ENCODE measurements at regions not wholly inside any gene's neighbourhood (a gene's known extent, or its start where the extent isn't known, plus 50 kb on each side); places are given as distances from the start of the nearest gene placed in this dataset.

DNA sequence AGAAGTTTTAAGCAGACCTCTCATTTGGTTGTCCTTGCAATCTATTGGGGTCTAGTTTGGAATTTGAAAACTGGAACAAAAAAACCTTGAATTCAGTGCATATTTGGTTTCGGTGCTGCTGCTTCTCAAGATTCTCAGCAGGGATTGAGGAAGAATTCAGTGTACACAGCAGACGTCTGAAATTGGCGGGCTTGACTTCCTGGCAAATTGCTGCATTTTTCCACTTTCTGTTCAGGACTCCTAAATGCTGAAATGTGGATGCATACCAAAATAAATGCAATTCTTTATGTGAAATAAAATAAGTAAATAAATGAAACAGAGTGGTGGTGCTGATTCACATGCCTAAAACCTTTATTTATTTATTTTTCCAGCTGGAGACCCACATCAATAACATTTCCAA, 332.4 kb upstream of the KYNU start:
- H3K4me3 Mint-ChIP-seq (ENCODE audit: unreplicated experiment): no peak overlapping the region
- peaks cover 3% of the 10 kb centered on the region for H3K4me1 Mint-ChIP-seq (ENCODE audit: unreplicated experiment)
- H3K27ac Mint-ChIP-seq (ENCODE audit: unreplicated experiment): no peak overlapping the region
- TF ChIP-seq, protein P1, sequence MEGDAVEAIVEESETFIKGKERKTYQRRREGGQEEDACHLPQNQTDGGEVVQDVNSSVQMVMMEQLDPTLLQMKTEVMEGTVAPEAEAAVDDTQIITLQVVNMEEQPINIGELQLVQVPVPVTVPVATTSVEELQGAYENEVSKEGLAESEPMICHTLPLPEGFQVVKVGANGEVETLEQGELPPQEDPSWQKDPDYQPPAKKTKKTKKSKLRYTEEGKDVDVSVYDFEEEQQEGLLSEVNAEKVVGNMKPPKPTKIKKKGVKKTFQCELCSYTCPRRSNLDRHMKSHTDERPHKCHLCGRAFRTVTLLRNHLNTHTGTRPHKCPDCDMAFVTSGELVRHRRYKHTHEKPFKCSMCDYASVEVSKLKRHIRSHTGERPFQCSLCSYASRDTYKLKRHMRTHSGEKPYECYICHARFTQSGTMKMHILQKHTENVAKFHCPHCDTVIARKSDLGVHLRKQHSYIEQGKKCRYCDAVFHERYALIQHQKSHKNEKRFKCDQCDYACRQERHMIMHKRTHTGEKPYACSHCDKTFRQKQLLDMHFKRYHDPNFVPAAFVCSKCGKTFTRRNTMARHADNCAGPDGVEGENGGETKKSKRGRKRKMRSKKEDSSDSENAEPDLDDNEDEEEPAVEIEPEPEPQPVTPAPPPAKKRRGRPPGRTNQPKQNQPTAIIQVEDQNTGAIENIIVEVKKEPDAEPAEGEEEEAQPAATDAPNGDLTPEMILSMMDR (IDR thresholded peaks at IDR 0.05; ENCODE audit: unreplicated experiment): no peak
- DNase-seq (ENCODE audit: low spot score): no peak
- H3K27me3 Mint-ChIP-seq (ENCODE audit: unreplicated experiment): no peaks in the 10 kb centered on the region
- peaks cover 4% of the 10 kb centered on the region for H3K9me3 Mint-ChIP-seq (ENCODE audit: unreplicated experiment)
- no peaks in the 10 kb centered on the region for H3K36me3 Mint-ChIP-seq (ENCODE audit: low read depth, unreplicated experiment)

DNA sequence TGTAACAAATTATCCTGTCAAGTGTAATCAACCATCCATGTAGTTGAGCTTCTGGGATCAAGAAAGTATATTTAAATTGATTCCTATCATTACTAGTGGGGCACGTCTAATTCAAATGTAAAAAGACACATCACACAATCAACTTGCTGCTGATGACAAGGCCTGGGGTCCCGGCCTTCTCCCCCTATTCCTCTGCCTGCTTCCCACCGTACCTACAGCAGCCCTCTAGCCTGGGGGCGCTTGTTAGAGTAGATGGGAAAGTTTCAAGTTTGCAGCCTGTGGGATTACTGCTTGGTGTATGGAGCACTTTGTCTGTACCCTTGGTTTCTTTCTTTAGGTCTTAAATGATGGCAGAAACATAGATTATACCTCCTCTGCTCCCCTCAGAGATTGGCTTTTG, 333.3 kb upstream of the KYNU start:
- Mint-ChIP-seq H3K27ac (ENCODE audit: unreplicated experiment) (no peak overlapping the region), H3K36me3 (ENCODE audit: low read depth, unreplicated experiment) (no peaks in the 10 kb centered on the region), H3K27me3 (ENCODE audit: unreplicated experiment) (no peaks in the 10 kb centered on the region), H3K4me3 (ENCODE audit: unreplicated experiment) (no peak overlapping the region), H3K4me1 (ENCODE audit: unreplicated experiment) (peaks cover 3% of the 10 kb centered on the region), H3K9me3 (ENCODE audit: unreplicated experiment) (peaks cover 4% of the 10 kb centered on the region)
- no peak for DNase-seq (ENCODE audit: low spot score)
- TF ChIP-seq, protein P1 (IDR thresholded peaks at IDR 0.05; ENCODE audit: unreplicated experiment): no peak

DNA sequence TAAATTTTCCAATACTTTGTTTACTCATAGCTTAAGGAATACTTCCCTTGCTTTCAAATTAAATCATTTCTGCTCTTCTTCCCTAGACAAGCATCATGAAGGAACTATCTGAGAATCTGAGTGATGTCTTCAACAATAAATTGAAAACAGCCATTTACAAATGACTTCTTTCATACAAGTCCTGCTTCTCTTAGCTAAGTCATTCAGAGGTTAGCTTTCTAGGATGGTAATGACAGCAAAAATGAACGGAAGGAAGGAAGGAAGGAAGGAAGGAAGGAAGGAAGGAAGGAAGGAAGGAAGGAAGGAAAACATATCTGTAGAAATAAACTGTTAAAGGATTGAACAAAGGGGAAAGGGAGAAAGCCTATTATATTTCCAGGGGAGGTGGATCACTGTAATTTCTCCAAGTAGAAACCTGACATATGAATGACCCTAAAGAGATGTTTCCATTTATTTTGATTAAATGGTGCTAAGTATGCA, 335.0 kb upstream of the KYNU start:
- H3K9me3 Mint-ChIP-seq (ENCODE audit: unreplicated experiment): peaks cover 4% of the 10 kb centered on the region
- peaks cover 3% of the 10 kb centered on the region for H3K4me1 Mint-ChIP-seq (ENCODE audit: unreplicated experiment)
- H3K27ac Mint-ChIP-seq (ENCODE audit: unreplicated experiment): no peak overlapping the region
- DNase-seq (ENCODE audit: low spot score): no peak
- TF ChIP-seq, protein P1 (IDR thresholded peaks at IDR 0.05; ENCODE audit: unreplicated experiment): no peak
- no peaks in the 10 kb centered on the region for H3K27me3 Mint-ChIP-seq (ENCODE audit: unreplicated experiment)
- H3K36me3 Mint-ChIP-seq (ENCODE audit: low read depth, unreplicated experiment): no peaks in the 10 kb centered on the region
- no peak overlapping the region for H3K4me3 Mint-ChIP-seq (ENCODE audit: unreplicated experiment)

DNA sequence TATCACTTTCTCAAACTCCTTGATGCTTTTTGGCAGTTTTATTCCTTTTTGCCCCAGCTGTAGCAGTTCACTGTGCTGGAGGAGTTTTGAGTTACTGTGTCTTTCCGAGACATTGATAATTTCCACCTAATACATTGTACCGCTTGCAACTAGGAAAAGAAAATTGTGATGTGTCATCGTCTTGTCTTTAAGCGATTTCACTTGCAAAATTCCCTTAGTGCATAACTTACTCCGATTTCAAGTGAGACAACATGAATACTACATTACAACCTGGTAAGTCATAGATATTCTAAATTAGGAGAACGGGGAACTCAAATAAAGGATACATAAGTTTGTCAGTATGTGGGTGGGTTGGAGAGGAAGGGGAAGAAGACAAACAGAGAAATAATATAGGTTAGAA, 340.5 kb upstream of the KYNU start:
- H3K4me1 Mint-ChIP-seq (ENCODE audit: unreplicated experiment): no peaks in the 10 kb centered on the region
- no peak for DNase-seq (ENCODE audit: low spot score)
- H3K9me3 Mint-ChIP-seq (ENCODE audit: unreplicated experiment): no peaks in the 10 kb centered on the region
- TF ChIP-seq, protein P1 (IDR thresholded peaks at IDR 0.05; ENCODE audit: unreplicated experiment): no peak
- no peaks in the 10 kb centered on the region for H3K36me3 Mint-ChIP-seq (ENCODE audit: low read depth, unreplicated experiment)
- H3K27me3 Mint-ChIP-seq (ENCODE audit: unreplicated experiment): no peaks in the 10 kb centered on the region
- H3K27ac Mint-ChIP-seq (ENCODE audit: unreplicated experiment): no peak overlapping the region
- no peak overlapping the region for H3K4me3 Mint-ChIP-seq (ENCODE audit: unreplicated experiment)

DNA sequence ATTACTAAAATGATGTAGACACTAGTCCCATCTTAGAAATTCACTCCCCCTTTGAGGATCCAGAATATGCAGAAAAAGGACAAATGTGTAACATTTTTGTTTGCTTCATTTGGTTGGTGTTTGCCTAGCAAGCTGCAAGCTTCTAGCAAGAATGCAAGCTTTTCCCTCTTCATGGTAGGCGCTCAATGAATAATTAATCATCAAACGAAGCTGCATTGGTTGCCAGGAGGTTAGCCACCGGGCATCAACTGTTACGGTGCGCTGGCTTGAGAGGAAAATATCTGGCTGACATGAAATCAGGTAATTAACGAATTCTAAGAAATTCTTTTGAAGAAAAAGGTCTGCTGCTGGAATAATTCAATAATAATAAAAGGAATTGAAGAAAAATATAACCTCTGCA, 341.0 kb upstream of the KYNU start:
- no peaks in the 10 kb centered on the region for H3K9me3 Mint-ChIP-seq (ENCODE audit: unreplicated experiment)
- H3K4me3 Mint-ChIP-seq (ENCODE audit: unreplicated experiment): no peak overlapping the region
- DNase-seq (ENCODE audit: low spot score): no peak
- TF ChIP-seq, protein P1 (IDR thresholded peaks at IDR 0.05; ENCODE audit: unreplicated experiment): no peak
- H3K36me3 Mint-ChIP-seq (ENCODE audit: low read depth, unreplicated experiment): no peaks in the 10 kb centered on the region
- H3K4me1 Mint-ChIP-seq (ENCODE audit: unreplicated experiment): no peaks in the 10 kb centered on the region
- H3K27ac Mint-ChIP-seq (ENCODE audit: unreplicated experiment): no peak overlapping the region
- H3K27me3 Mint-ChIP-seq (ENCODE audit: unreplicated experiment): no peaks in the 10 kb centered on the region

All from endothelial cell (in vitro differentiated cells).